Bronchial epithelial cell (primary cell): ENCODE measurements at regions not wholly inside any gene's neighbourhood (a gene's known extent, or its start where the extent isn't known, plus 50 kb on each side); places are given as distances from the start of the nearest gene placed in this dataset.
A peak's percentile ranks its signal among the peaks of the same experiment; 100 is the strongest.

Experiments used
- DNase-seq: peaks from one replicate; pipeline ENCODE4 v3.0.0-alpha.2; 2010; ENCODE audit warnings: low read depth
- FAIRE-seq: peaks from 2 replicates; lab custom pipeline; 2011; peaks lifted over from hg19 to GRCh38; lab: Jason Lieb, UNC
- H3K27me3 ChIP-seq: 2 replicates; pipeline ENCODE4 v1.5.1; 2011; ENCODE audit warnings: low read length; ENCODE audit not compliant: control insufficient read depth, insufficient read depth
- H3K36me3 ChIP-seq: 2 replicates; pipeline ENCODE4 v1.5.1; 2011; ENCODE audit warnings: low read length; ENCODE audit not compliant: control insufficient read depth, insufficient read depth
- H3K4me3 ChIP-seq: 2 replicates; pipeline ENCODE4 v1.5.1; 2011; ENCODE audit warnings: mild to moderate bottlenecking, low read depth, low read length, control low read depth
- TF ChIP-seq, protein P1 (sequence below): IDR thresholded peaks from 2 replicates; pipeline ENCODE4 v1.5.1; 2011; ENCODE audit warnings: mild to moderate bottlenecking, moderate library complexity, low read length, control low read depth, inconsistent platforms; ENCODE audit not compliant: insufficient read depth, severe bottlenecking

DNA sequence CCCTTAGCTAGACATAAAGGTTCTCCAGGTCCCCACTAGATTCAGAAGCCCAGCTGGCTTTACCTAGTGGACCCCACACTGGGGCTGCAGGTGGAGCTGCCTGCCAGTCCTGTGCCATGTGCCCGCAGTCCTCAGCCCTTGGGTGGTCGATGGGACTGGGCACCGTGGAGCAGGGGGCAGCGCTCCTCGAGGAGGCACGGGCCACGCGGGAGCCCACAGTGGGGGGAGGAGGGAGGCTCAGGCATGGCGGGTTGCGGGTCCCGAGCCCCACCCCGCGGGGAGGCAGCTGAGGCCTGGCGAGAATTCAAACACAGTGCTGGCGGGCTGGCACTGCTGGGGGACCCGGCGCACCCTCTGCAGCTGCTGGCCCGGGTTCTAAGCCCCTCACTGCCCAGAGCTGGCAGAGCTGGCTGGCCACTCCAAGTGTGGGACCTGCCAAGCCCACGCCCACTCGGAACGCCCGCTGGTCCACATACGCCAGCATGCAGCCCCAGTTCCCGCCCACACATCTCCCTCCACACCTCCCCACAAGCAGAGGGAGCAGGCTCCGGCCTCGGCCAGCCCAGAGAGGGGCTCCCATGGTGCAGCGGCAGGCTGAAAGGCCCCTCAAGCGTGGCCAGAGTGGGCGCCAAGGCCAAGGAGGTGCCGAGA, 119.7 kb upstream of the NRXN1 start:
- Histone ChIP-seq H3K27me3 (no peaks in the 10 kb centered on the region), H3K4me3 (no peak overlapping the region), H3K36me3 (no peaks in the 10 kb centered on the region)
- TF ChIP-seq, protein P1, sequence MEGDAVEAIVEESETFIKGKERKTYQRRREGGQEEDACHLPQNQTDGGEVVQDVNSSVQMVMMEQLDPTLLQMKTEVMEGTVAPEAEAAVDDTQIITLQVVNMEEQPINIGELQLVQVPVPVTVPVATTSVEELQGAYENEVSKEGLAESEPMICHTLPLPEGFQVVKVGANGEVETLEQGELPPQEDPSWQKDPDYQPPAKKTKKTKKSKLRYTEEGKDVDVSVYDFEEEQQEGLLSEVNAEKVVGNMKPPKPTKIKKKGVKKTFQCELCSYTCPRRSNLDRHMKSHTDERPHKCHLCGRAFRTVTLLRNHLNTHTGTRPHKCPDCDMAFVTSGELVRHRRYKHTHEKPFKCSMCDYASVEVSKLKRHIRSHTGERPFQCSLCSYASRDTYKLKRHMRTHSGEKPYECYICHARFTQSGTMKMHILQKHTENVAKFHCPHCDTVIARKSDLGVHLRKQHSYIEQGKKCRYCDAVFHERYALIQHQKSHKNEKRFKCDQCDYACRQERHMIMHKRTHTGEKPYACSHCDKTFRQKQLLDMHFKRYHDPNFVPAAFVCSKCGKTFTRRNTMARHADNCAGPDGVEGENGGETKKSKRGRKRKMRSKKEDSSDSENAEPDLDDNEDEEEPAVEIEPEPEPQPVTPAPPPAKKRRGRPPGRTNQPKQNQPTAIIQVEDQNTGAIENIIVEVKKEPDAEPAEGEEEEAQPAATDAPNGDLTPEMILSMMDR: no peak
- no peak for DNase-seq
- no peak for FAIRE-seq

DNA sequence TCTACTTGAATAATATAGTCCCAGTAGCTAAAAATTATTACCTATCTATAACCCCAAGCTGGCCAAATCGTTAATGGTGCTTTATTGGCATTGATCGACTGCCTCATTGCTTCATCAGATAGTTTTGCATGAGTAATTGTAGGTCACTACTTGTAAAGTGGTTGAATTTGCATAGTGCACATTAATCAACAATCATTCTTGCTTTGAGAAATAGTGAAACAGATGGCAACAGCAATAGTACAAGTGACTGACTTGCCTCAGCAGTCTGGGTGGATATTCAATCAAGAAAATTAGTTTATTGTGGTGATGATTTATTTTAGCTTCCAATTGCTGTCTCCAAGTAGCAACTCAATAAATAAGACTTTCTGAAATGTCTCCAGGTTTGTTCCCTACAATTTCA, 117.8 kb upstream of the NRXN1 start:
- Histone ChIP-seq H3K27me3 (no peaks in the 10 kb centered on the region), H3K36me3 (no peaks in the 10 kb centered on the region), H3K4me3 (no peak overlapping the region)
- FAIRE-seq: no peak
- no peak for DNase-seq
- TF ChIP-seq, protein P1: no peak

DNA sequence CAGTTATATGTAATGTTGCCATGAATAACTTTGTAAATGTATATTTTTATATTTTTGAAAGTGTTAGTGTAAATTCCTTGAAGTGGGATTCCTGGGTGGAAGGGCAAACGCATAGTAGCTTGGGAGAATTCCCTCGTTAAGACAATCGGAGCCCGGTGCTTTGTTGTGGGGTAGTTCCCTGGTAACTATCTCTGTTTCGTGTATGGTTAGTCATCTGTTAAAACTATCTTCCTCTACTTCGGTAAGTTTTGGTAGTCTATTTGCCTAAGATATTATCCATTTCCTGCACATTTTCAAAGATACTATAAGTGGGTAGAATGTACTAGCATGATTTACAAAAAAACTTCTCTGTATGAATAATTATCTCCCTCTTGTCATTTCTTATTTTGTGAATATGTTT, 113.8 kb upstream of the NRXN1 start:
- FAIRE-seq: no peak
- no peak overlapping the region for H3K4me3 ChIP-seq
- DNase-seq: no peak
- TF ChIP-seq, protein P1: no peak
- no peaks in the 10 kb centered on the region for H3K27me3 ChIP-seq
- H3K36me3 ChIP-seq: no peaks in the 10 kb centered on the region

DNA sequence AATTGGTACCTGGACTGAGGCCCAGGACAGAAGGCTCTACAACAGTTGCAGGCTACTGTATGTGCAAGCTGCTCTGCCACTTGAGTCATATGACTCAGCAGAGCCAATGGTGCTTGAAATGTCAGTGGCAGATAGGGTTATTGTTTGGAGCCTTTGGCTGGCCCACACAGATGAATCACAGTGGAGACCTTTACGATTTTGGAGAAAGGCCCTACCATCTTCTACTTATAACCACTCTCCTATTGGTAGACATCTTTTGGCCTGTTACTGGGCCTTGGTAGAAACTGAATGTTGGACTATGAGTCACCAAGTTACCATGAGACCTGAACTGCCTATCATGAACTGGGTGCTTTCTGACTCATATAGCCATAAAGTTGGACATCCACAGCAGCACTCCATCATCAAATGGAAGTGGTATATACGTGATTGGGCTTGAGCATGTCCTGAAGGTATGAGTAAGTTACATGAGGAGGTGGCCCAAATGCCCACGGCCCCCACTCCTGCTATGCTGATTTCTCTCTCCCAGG, 88.9 kb upstream of the NRXN1 start:
- Histone ChIP-seq H3K4me3 (no peak overlapping the region), H3K36me3 (no peaks in the 10 kb centered on the region), H3K27me3 (no peaks in the 10 kb centered on the region)
- FAIRE-seq (no peak), DNase-seq (peak; percentile 5)
- TF ChIP-seq, protein P1: no peak

DNA sequence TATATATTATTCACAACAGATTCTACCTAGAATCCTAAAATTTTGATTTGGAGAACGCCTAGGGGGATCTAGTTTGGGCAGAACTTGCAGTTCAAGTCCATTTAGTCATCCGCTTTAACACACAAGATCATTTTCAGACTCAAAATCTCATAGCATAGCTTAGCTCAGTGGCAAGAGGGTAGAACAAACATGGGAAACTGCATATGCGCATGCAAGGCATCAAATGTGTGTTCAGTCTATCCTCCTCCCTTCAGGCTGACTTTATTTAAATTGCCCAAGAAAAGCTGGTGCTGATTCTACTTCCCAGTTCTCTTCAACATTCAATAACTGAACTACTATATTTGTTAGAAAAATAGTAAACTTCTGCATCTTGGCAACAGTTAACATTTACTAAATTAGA, 79.6 kb upstream of the NRXN1 start:
- TF ChIP-seq, protein P1: no peak
- Histone ChIP-seq H3K4me3 (no peak overlapping the region), H3K27me3 (no peaks in the 10 kb centered on the region), H3K36me3 (no peaks in the 10 kb centered on the region)
- DNase-seq (no peak), FAIRE-seq (no peak)

DNA sequence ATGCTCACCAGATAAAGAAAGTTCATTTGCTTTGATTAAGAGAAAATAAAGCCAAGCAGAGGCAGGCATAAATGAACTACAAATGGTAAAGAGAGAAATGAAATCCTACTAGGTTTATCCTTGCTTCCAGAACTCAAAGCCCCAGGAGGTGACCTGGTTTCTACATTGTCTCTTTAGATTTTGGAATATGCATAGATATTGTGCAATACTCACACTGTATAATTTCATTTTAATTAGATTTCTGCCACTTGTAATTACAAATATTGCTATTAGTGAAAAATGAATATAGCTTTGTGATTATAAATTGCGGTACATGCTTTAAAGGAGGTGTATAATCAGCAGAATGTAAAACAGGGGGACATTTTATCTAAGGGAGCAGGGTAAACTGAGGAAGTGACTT, 76.9 kb upstream of the NRXN1 start:
- H3K4me3 ChIP-seq: no peak overlapping the region
- TF ChIP-seq, protein P1: no peak
- H3K27me3 ChIP-seq: no peaks in the 10 kb centered on the region
- DNase-seq (no peak), FAIRE-seq (no peak)
- H3K36me3 ChIP-seq: no peaks in the 10 kb centered on the region
